ENCODE measurements at regions not wholly inside any gene's neighbourhood (a gene's known extent, or its start where the extent isn't known, plus 50 kb on each side); places are given as distances from the start of the nearest gene placed in this dataset.

GRCh38 chr7:136480901-136481300 lies 387.6 kb upstream of the CHRM2 start:
- no peaks in the 10 kb centered on the region for H3K4me1 ChIP-seq
- H3K9me3 ChIP-seq = no peaks in the 10 kb centered on the region
- intact Hi-C loops (cut with DNase I) = no loop called here
- no peak for DNase-seq
- no peaks in the 10 kb centered on the region for H3K36me3 ChIP-seq
- no peak overlapping the region for H3K27ac ChIP-seq
- 57 to 58% methylated on average over 4 of the region's 4 CpGs for WGBS, 2 donors
- H3K4me3 ChIP-seq = no peak overlapping the region
- TF ChIP-seq POLR2AphosphoS5 (IDR thresholded peaks at IDR 0.05) (no peak), CTCF (IDR thresholded peaks at IDR 0.05) (no peak), POLR2A (IDR thresholded peaks at IDR 0.05) (no peak), EP300 (IDR thresholded peaks at IDR 0.05) (no peak)
- H3K27me3 ChIP-seq = no peaks in the 10 kb centered on the region

- no peaks in the 10 kb centered on the region for H3K27me3 ChIP-seq
- no peak for DNase-seq
- TF ChIP-seq POLR2A (IDR thresholded peaks at IDR 0.05) = no peak
- no peaks in the 10 kb centered on the region for H3K4me1 ChIP-seq
- H3K27ac ChIP-seq = no peak overlapping the region
- no peaks in the 10 kb centered on the region for H3K9me3 ChIP-seq
- intact Hi-C loops (cut with DNase I) = no loop called here
- 43 to 66% methylated on average over 2 of the region's 2 CpGs for WGBS, 2 donors
- H3K4me3 ChIP-seq = no peak overlapping the region
- no peaks in the 10 kb centered on the region for H3K36me3 ChIP-seq
These were observed 388.5 kb upstream of the CHRM2 start for GRCh38 chr7:136479922-136480321.

GRCh38 chr7:136470179-136470578 lies 398.3 kb upstream of the CHRM2 start:
- H3K9me3 ChIP-seq = peaks cover 0 to 11% (median 8%) of the 10 kb centered on the region in 4 donors
- no peak for TF ChIP-seq POLR2A (IDR thresholded peaks at IDR 0.05)
- TF ChIP-seq CTCF (IDR thresholded peaks at IDR 0.05) = no peak
- TF ChIP-seq EP300 (IDR thresholded peaks at IDR 0.05) = no peak
- no peak for TF ChIP-seq POLR2AphosphoS5 (IDR thresholded peaks at IDR 0.05)
- WGBS, 2 donors = 88 to 90% methylated on average over 1 of the region's 1 CpG
- H3K36me3 ChIP-seq = no peaks in the 10 kb centered on the region
- H3K4me1 ChIP-seq = no peaks in the 10 kb centered on the region
- no peak overlapping the region for H3K27ac ChIP-seq
- DNase-seq = no peak
- no peak overlapping the region for H3K4me3 ChIP-seq
- no peaks in the 10 kb centered on the region for H3K27me3 ChIP-seq
- intact Hi-C loops (cut with DNase I) = no loop called here

GRCh38 chr7:136452949-136453348 lies 415.5 kb upstream of the CHRM2 start:
- no peak for DNase-seq
- Histone ChIP-seq H3K9me3 (no peaks in the 10 kb centered on the region), H3K27me3 (no peaks in the 10 kb centered on the region), H3K4me1 (no peaks in the 10 kb centered on the region), H3K36me3 (no peaks in the 10 kb centered on the region), H3K27ac (no peak overlapping the region), H3K4me3 (no peak overlapping the region)
- TF ChIP-seq POLR2AphosphoS5 (IDR thresholded peaks at IDR 0.05) (no peak), EP300 (IDR thresholded peaks at IDR 0.05) (no peak), POLR2A (IDR thresholded peaks at IDR 0.05) (no peak), CTCF (IDR thresholded peaks at IDR 0.05) (no peak)
- WGBS, 2 donors = 87 to 88% methylated on average over 3 of the region's 3 CpGs
- intact Hi-C loops (cut with DNase I) = no loop called here

GRCh38 chr7:136446751-136447150 lies 421.7 kb upstream of the CHRM2 start:
- Histone ChIP-seq H3K9me3 (no peaks in the 10 kb centered on the region), H3K36me3 (no peaks in the 10 kb centered on the region), H3K4me1 (no peaks in the 10 kb centered on the region), H3K27ac (no peak overlapping the region), H3K4me3 (no peak overlapping the region), H3K27me3 (no peaks in the 10 kb centered on the region)
- intact Hi-C loops (cut with DNase I) = no loop called here
- no peak for DNase-seq
- TF ChIP-seq EP300 (IDR thresholded peaks at IDR 0.05) (no peak), CTCF (IDR thresholded peaks at IDR 0.05) (no peak), POLR2AphosphoS5 (IDR thresholded peaks at IDR 0.05) (no peak), POLR2A (IDR thresholded peaks at IDR 0.05) (no peak)

All from sigmoid colon (tissue), 6 donors.